ENCODE measurements at regions not wholly inside any gene's neighbourhood (a gene's known extent, or its start where the extent isn't known, plus 50 kb on each side); places are given as distances from the start of the nearest gene placed in this dataset.

DNA sequence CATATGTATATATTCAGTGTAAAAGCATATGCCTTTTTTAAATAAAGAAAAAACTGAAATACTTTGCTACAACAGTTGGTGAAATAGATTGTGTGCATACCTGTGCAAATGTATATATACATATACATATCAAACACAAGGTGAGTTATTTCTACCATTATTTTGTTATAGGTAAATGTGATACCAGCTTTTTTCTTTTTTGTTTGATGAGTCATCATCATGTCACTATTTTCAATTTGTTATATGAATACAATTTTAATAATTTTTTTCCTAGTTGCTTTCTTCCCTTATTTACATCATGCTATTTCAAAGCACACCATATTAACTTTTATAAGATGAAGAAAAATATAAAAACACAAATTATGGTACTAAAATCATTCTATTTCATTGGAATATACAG, 87.0 kb upstream of the STK17B start:
- Mint-ChIP-seq H3K9me3 (no peaks in the 10 kb centered on the region), H3K27ac (no peak overlapping the region), H3K4me1 (no peaks in the 10 kb centered on the region), H3K27me3 (ENCODE audit: low read depth, poor library complexity) (no peaks in the 10 kb centered on the region), H3K36me3 (ENCODE audit: low read depth) (peaks cover 12% of the 10 kb centered on the region), H3K4me3 (no peak overlapping the region)
- no peak for DNase-seq
- no peak for TF ChIP-seq CTCF (IDR thresholded peaks at IDR 0.05)

- Mint-ChIP-seq H3K27ac (no peak overlapping the region), H3K4me3 (no peak overlapping the region)
- DNase-seq: no peak
Observed at GRCh38 chr2:196259507-196260481, 88.4 kb upstream of the STK17B start.

DNA sequence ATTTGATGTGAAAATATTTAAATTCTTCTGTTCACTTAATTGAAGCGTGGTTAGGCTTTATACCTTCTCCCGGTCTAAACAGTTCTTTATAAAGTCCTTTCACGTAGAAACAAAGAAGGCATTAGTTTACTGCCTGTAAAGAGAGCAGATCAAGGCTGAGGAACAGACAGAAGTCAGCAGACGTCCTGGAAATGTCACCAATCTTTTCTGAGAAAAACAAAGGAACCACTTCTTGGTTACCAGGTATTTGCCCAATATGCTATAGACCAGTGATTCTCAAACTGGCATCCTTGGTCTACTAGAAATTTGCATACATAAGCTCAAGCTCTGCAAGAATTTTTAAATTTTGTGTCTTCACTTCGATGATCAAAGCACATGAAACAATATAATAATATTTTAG, 89.2 kb upstream of the STK17B start:
- Mint-ChIP-seq H3K4me1 (no peaks in the 10 kb centered on the region), H3K36me3 (ENCODE audit: low read depth) (peaks cover 10% of the 10 kb centered on the region), H3K9me3 (no peaks in the 10 kb centered on the region), H3K27ac (no peak overlapping the region), H3K27me3 (ENCODE audit: low read depth, poor library complexity) (no peaks in the 10 kb centered on the region), H3K4me3 (no peak overlapping the region)
- no peak for DNase-seq
- no peak for TF ChIP-seq CTCF (IDR thresholded peaks at IDR 0.05)

More at GRCh38 chr2:196259507-196260481, 88.4 kb upstream of the STK17B start:
- Mint-ChIP-seq H3K9me3 (no peaks in the 10 kb centered on the region), H3K27me3 (ENCODE audit: low read depth, poor library complexity) (no peaks in the 10 kb centered on the region), H3K4me1 (no peaks in the 10 kb centered on the region), H3K36me3 (ENCODE audit: low read depth) (peaks cover 10% of the 10 kb centered on the region)
- TF ChIP-seq CTCF (IDR thresholded peaks at IDR 0.05): no peak

- Mint-ChIP-seq H3K27ac (no peak overlapping the region), H3K4me3 (no peak overlapping the region), H3K27me3 (ENCODE audit: low read depth, poor library complexity) (no peaks in the 10 kb centered on the region), H3K9me3 (no peaks in the 10 kb centered on the region), H3K36me3 (ENCODE audit: low read depth) (peaks cover 1% of the 10 kb centered on the region), H3K4me1 (no peaks in the 10 kb centered on the region)
- DNase-seq: no peak
- no peak for TF ChIP-seq CTCF (IDR thresholded peaks at IDR 0.05)
Observed at GRCh38 chr2:196262606-196263005, 91.2 kb upstream of the STK17B start.

GRCh38 chr2:196263181-196263747, 91.9 kb upstream of the STK17B start:
- no peak for TF ChIP-seq CTCF (IDR thresholded peaks at IDR 0.05)
- Mint-ChIP-seq H3K27ac (no peak overlapping the region), H3K4me3 (no peak overlapping the region), H3K27me3 (ENCODE audit: low read depth, poor library complexity) (no peaks in the 10 kb centered on the region), H3K9me3 (no peaks in the 10 kb centered on the region), H3K4me1 (no peaks in the 10 kb centered on the region), H3K36me3 (ENCODE audit: low read depth) (no peaks in the 10 kb centered on the region)
- DNase-seq: no peak
